B cell (primary cell): ENCODE measurements at regions not wholly inside any gene's neighbourhood (a gene's known extent, or its start where the extent isn't known, plus 50 kb on each side); places are given as distances from the start of the nearest gene placed in this dataset.

Experiments used
- ATAC-seq: fragments of 200-7000 bp; cut with Tn5 transposase; one replicate; pipeline ENCODE4 v1.10.0; 2021; ENCODE audit warnings: low read depth, mild to moderate bottlenecking, moderate number of reproducible peaks, moderate library complexity
- CTCF ChIA-PET: fragments of 350-600 bp; sonication (Branson Sonifier 250); formaldehyde crosslinking; loops from one replicate; lab custom pipeline; 2021; ENCODE audit warnings: antibody characterized with exemption, inconsistent platforms; lab: Charles Lee
- POLR2A ChIA-PET: fragments of 350-600 bp; sonication (Branson Sonifier 250); formaldehyde crosslinking; loops from one replicate; lab custom pipeline; 2021; ENCODE audit warnings: antibody characterized with exemption; lab: Charles Lee
- DNase-seq: peaks from one replicate; pipeline ENCODE4 v3.0.0; 2013
- H2AFZ ChIP-seq: 2 replicates; pipeline ENCODE4 v1.6.1; 2012; ENCODE audit warnings: mild to moderate bottlenecking, low read depth, low read length; ENCODE audit not compliant: insufficient read depth, poor library complexity, severe bottlenecking
- H3K27ac ChIP-seq, 2 donors: 1 replicate in 1 of 2; 2 replicates in 1 of 2; pipeline ENCODE4 v1.5.1; 2012 to 2013; ENCODE audit warnings: low read length in 2 of 2, mild to moderate bottlenecking in 2 of 2, moderate library complexity in 1 of 2
- H3K27me3 ChIP-seq, 4 experiments: fragments of 200-600 bp in 1 of 4; sonication (generic) in 1 of 4; replicated peaks in 1 of 4; 1 replicate in 2 of 4; 2 replicates in 2 of 4; pipeline versions ENCODE4 v1.6.1 to v1.7.0; 2013 to 2016; ENCODE audit warnings: low read length in 3 of 4, mild to moderate bottlenecking in 2 of 4, mixed read lengths in 1 of 4, moderate library complexity in 1 of 4; ENCODE audit not compliant: insufficient read depth in 4 of 4, control insufficient read depth in 3 of 4; ENCODE audit errors: control extremely low read depth in 1 of 4
- H3K36me3 ChIP-seq, 2 experiments: replicated peaks in 1 of 2; 1 replicate in 1 of 2; 2 replicates in 1 of 2; pipeline versions ENCODE4 v1.6.1 to v1.7.1; 2013; ENCODE audit warnings: low read length in 1 of 2; ENCODE audit not compliant: insufficient read depth in 2 of 2, control insufficient read depth in 1 of 2; ENCODE audit errors: control extremely low read depth in 1 of 2, extremely low read depth in 1 of 2
- H3K4me1 ChIP-seq, 2 donors: fragments of 200-600 bp in 1 of 2; sonication (generic) in 1 of 2; 1 replicate in 1 of 2; 2 replicates in 1 of 2; pipeline versions ENCODE4 v1.5.1 to v1.6.1; 2013 to 2017; ENCODE audit warnings: low read length in 2 of 2; ENCODE audit not compliant: control insufficient read depth in 2 of 2, insufficient read depth in 2 of 2
- H3K4me2 ChIP-seq: replicated peaks from 2 replicates; pipeline ENCODE3; 2012; ENCODE audit warnings: mild to moderate bottlenecking, low read depth, low read length; ENCODE audit not compliant: poor library complexity, severe bottlenecking
- H3K4me3 ChIP-seq, 5 experiments: fragments of 200-600 bp in 1 of 5; sonication (generic) in 1 of 5; 1 replicate in 3 of 5; 2 replicates in 2 of 5; pipeline versions ENCODE4 v1.5.1 to v1.7.0; 2011 to 2016; ENCODE audit warnings: low read length in 4 of 5, mild to moderate bottlenecking in 4 of 5, low read depth in 2 of 5, control low read depth in 1 of 5, moderate library complexity in 1 of 5; ENCODE audit not compliant: insufficient read depth in 1 of 5; ENCODE audit errors: control extremely low read depth in 1 of 5, extremely low read depth in 1 of 5
- H3K79me2 ChIP-seq: fragments of 200-600 bp; sonication (generic); one replicate; pipeline ENCODE4 v1.6.0; 2016; ENCODE audit warnings: low read length; ENCODE audit not compliant: control insufficient read depth, insufficient read depth
- H3K9ac ChIP-seq: fragments of 200-600 bp; sonication (generic); 2 replicates; pipeline ENCODE4 v1.6.1; 2017; ENCODE audit warnings: mild to moderate bottlenecking, low read length, moderate library complexity
- H3K9me3 ChIP-seq, 3 donors: one replicate each; pipeline versions ENCODE4 v1.6.1 to v1.7.1; 2013; ENCODE audit warnings: low read length in 2 of 3; ENCODE audit not compliant: control insufficient read depth in 2 of 3, insufficient read depth in 1 of 3; ENCODE audit errors: control extremely low read depth in 1 of 3
- H4K20me1 ChIP-seq: 2 replicates; pipeline ENCODE4 v1.6.0; 2012; ENCODE audit warnings: mild to moderate bottlenecking, low read length; ENCODE audit not compliant: insufficient read depth, control insufficient read depth, poor library complexity, severe bottlenecking
- H3K27ac Mint-ChIP-seq: one replicate; pipeline ENCODE4 v1.8.0; 2021; ENCODE audit warnings: mixed read lengths
- H3K27me3 Mint-ChIP-seq: one replicate; pipeline ENCODE4 v1.8.0; 2021; ENCODE audit warnings: mixed read lengths
- H3K4me1 Mint-ChIP-seq: one replicate; pipeline ENCODE4 v1.8.0; 2021; ENCODE audit warnings: mixed read lengths
- H3K4me3 Mint-ChIP-seq: one replicate; pipeline ENCODE4 v1.8.0; 2021; ENCODE audit warnings: mixed read lengths
- H3K9me3 Mint-ChIP-seq: one replicate; pipeline ENCODE4 v1.8.0; 2022; ENCODE audit warnings: mixed read lengths; ENCODE audit not compliant: insufficient read depth
- EZH2 ChIP-seq: IDR thresholded peaks from 2 replicates; pipeline ENCODE4 v1.6.1; 2012; ENCODE audit warnings: borderline replicate concordance, low read depth, mild to moderate bottlenecking, moderate library complexity, low read length; ENCODE audit not compliant: insufficient read depth, poor library complexity, severe bottlenecking
- WGBS: methylation state at CpG from one replicate; pipeline ENCODE4 v1.1.5; 2013; ENCODE audit warnings: missing lambda C conversion rate; ENCODE audit not compliant: insufficient coverage; 5-methylcytosine and 5-hydroxymethylcytosine counted together
- intact Hi-C: fragments of 100-400 bp; cut with micrococcal nuclease; formaldehyde crosslinking; loops from one replicate; pipeline ENCODE4 v1.10.0; 2022
- TF ChIP-seq, protein P1 (sequence below): fragments of 200-600 bp; IDR thresholded peaks from one replicate; pipeline ENCODE4 v1.8.0; 2022; ENCODE audit warnings: antibody characterized with exemption, mild to moderate bottlenecking

DNA sequence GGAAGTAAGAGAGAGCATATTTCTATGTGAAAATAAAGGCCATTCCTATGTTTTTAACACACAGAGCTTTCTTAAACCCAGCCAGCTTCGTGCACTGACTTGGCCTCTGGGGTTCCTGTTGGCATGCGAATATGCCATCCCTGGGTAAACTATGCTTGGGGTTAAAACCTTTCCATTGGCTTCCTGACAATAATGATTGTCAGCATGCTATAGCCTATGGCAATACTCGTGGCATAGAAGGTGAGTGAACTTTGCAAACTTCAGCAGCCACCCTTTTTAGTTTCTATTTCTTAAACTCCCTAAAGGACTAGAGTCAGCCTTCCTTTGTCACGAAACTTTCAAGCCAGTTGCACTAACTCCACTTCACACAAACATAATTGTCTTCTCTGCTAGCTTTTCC lies 148.4 kb upstream of the RGS6 start:
- Histone ChIP-seq H3K79me2 (no peaks in the 10 kb centered on the region), H3K27me3 (peaks cover 0 to 8% (median 5%) of the 10 kb centered on the region in 4 experiments), H3K36me3 (no peaks in the 10 kb centered on the region), H3K4me3 (no peak overlapping the region), H3K4me2 (no peak overlapping the region), H3K9me3 (peaks cover 0 to 4% (median 0%) of the 10 kb centered on the region in 3 donors), H3K9ac (no peak overlapping the region), H3K4me1 (no peaks in the 10 kb centered on the region), H3K27ac (no peak overlapping the region), H4K20me1 (no peaks in the 10 kb centered on the region), H2AFZ (no peak overlapping the region)
- H3K9me3 Mint-ChIP-seq, result no peaks in the 10 kb centered on the region
- no peak overlapping the region for H3K4me3 Mint-ChIP-seq
- TF ChIP-seq, protein P1, sequence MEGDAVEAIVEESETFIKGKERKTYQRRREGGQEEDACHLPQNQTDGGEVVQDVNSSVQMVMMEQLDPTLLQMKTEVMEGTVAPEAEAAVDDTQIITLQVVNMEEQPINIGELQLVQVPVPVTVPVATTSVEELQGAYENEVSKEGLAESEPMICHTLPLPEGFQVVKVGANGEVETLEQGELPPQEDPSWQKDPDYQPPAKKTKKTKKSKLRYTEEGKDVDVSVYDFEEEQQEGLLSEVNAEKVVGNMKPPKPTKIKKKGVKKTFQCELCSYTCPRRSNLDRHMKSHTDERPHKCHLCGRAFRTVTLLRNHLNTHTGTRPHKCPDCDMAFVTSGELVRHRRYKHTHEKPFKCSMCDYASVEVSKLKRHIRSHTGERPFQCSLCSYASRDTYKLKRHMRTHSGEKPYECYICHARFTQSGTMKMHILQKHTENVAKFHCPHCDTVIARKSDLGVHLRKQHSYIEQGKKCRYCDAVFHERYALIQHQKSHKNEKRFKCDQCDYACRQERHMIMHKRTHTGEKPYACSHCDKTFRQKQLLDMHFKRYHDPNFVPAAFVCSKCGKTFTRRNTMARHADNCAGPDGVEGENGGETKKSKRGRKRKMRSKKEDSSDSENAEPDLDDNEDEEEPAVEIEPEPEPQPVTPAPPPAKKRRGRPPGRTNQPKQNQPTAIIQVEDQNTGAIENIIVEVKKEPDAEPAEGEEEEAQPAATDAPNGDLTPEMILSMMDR, result no peak
- 93% methylated on average over 2 of the region's 4 CpGs for WGBS
- peaks cover 16% of the 10 kb centered on the region for H3K27me3 Mint-ChIP-seq
- POLR2A ChIA-PET, result no interaction called here
- intact Hi-C loops, result no loop called here
- CTCF ChIA-PET, result no interaction called here
- no peaks in the 10 kb centered on the region for H3K4me1 Mint-ChIP-seq
- no peak overlapping the region for H3K27ac Mint-ChIP-seq
- ATAC-seq (no peak), DNase-seq (no peak)

DNA sequence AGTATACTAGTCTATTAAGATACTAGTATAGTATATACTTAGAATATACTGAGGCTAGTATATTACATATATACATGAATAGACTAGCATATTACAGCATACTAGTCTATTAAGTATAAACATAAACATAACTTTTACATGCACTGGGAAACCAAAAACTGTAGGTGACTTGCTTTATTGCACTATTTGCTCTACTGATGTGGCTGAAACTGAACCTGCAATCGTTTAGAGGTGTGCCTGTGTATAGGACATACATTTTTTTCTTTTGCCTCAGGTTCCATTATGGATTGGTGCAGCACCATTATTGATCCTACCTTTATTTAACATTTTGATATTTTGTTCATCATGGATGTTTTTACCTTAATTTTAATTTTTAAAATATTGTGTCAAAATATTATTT lies 143.2 kb upstream of the RGS6 start:
- Histone ChIP-seq H3K9me3 (no peaks in the 10 kb centered on the region), H2AFZ (no peak overlapping the region), H3K27ac (no peak overlapping the region), H3K36me3 (no peaks in the 10 kb centered on the region), H3K4me3 (no peak overlapping the region), H4K20me1 (no peaks in the 10 kb centered on the region), H3K4me1 (no peaks in the 10 kb centered on the region), H3K27me3 (no peaks in the 10 kb centered on the region), H3K9ac (no peak overlapping the region), H3K79me2 (no peaks in the 10 kb centered on the region), H3K4me2 (no peak overlapping the region)
- H3K27ac Mint-ChIP-seq, result no peak overlapping the region
- DNase-seq, result no peak
- no peaks in the 10 kb centered on the region for H3K9me3 Mint-ChIP-seq
- H3K27me3 Mint-ChIP-seq, result peaks cover 14% of the 10 kb centered on the region
- POLR2A ChIA-PET, result no interaction called here
- TF ChIP-seq EZH2, result no peak
- TF ChIP-seq, protein P1, result no peak
- H3K4me1 Mint-ChIP-seq, result no peaks in the 10 kb centered on the region
- no peak overlapping the region for H3K4me3 Mint-ChIP-seq
- ATAC-seq, result no peak
- intact Hi-C loops, result no loop called here
- CTCF ChIA-PET, result no interaction called here
- WGBS, result no CpG with 5 or more reads among the region's 1 CpG
